ENCODE measurements at regions not wholly inside any gene's neighbourhood (a gene's known extent, or its start where the extent isn't known, plus 50 kb on each side); places are given as distances from the start of the nearest gene placed in this dataset.

DNA sequence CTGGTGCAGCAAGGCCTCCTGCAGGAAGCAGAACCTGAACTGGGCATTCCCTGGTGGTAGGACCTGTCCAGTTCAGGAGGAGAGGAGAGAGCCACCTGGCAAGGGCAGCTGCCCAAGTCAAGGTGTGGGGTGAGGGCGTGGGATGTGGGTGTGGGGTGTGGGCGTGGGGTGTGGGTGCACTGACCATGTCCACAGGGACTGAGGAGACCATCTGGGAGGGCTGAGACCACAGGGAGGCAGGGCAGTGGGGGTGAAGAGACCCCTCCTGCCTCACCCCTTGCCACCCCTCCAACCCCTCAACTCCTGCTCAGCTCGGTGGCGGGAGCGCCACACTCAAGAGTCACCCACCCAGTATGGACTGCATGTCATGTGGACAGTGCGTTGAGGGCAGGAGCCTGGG lies 117.9 kb downstream of the CPZ start:
- H3K4me3 ChIP-seq (ENCODE audit: low read depth, low read length, poor library complexity, severe bottlenecking): no peak overlapping the region
- no peaks in the 10 kb centered on the region for H3K4me1 ChIP-seq (ENCODE audit: insufficient read depth, low read length, poor library complexity, severe bottlenecking)
- H3K9me3 ChIP-seq (ENCODE audit: low read depth, low read length, poor library complexity, severe bottlenecking): peaks cover 11% of the 10 kb centered on the region
- no peaks in the 10 kb centered on the region for H3K36me3 ChIP-seq (ENCODE audit: insufficient read depth, low read length, poor library complexity, severe bottlenecking)
- H3K27me3 ChIP-seq (replicated peaks; ENCODE audit: insufficient read depth, low read depth, low read length, poor library complexity): peaks cover 30% of the 10 kb centered on the region
- DNase-seq (ENCODE audit: low spot score): no peak
- intact Hi-C loops (cut with micrococcal nuclease; ENCODE audit: unreplicated experiment): no loop called here
- ChIA-PET POLR2A (ENCODE audit: low non-redundant PET) (no interaction called here), CTCF (no interaction called here)
- no peak for TF ChIP-seq EZH2 (IDR thresholded peaks at IDR 0.05; ENCODE audit: borderline replicate concordance, low read depth, low read length, poor library complexity, severe bottlenecking)
- TF ChIP-seq, protein P1, sequence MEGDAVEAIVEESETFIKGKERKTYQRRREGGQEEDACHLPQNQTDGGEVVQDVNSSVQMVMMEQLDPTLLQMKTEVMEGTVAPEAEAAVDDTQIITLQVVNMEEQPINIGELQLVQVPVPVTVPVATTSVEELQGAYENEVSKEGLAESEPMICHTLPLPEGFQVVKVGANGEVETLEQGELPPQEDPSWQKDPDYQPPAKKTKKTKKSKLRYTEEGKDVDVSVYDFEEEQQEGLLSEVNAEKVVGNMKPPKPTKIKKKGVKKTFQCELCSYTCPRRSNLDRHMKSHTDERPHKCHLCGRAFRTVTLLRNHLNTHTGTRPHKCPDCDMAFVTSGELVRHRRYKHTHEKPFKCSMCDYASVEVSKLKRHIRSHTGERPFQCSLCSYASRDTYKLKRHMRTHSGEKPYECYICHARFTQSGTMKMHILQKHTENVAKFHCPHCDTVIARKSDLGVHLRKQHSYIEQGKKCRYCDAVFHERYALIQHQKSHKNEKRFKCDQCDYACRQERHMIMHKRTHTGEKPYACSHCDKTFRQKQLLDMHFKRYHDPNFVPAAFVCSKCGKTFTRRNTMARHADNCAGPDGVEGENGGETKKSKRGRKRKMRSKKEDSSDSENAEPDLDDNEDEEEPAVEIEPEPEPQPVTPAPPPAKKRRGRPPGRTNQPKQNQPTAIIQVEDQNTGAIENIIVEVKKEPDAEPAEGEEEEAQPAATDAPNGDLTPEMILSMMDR (conservative IDR thresholded peaks at IDR 0.05; ENCODE audit: low read depth, low read length): no peak
- no TSS peak for BruUV-seq (replicated peaks)
- no peak overlapping the region for H3K27ac ChIP-seq (ENCODE audit: low read depth, low read length, poor library complexity, severe bottlenecking)

DNA sequence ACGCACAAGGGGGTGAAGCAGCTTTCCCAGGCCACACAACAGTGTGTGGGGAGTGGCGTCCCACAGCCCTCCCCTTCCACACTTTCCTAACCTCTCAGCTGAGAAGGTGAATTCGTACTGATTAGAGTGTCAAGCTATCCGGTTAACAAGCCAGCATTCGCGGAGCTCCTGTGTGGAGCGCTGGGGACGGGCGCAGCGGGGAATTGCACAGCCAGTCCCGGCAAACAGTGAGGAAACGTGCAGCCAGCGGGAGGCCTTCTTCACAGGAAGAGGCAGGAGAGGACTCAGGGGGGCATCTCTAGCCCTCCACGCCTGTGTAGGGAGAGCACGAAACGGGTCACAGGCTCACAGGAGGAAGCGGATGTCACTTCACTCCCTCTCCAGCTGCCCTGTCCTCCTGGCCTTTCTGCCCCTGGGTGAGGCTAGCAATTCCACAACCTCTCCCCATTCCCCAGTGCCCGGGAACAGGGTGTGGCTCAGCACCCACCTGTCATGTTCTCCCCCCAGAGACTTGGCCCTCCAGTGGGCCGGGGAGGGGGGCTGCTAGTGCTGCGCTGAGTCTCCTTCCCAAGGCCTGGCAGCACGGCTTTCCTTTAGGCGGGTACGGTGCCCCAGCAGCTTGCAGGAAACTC lies 117.3 kb downstream of the CPZ start:
- BruUV-seq (replicated peaks): no TSS peak
- Histone ChIP-seq H3K4me1 (ENCODE audit: insufficient read depth, low read length, poor library complexity, severe bottlenecking) (no peaks in the 10 kb centered on the region), H3K36me3 (ENCODE audit: insufficient read depth, low read length, poor library complexity, severe bottlenecking) (no peaks in the 10 kb centered on the region), H3K27ac (ENCODE audit: low read depth, low read length, poor library complexity, severe bottlenecking) (no peak overlapping the region), H3K27me3 (replicated peaks; ENCODE audit: insufficient read depth, low read depth, low read length, poor library complexity) (peaks cover 31% of the 10 kb centered on the region), H3K4me3 (ENCODE audit: low read depth, low read length, poor library complexity, severe bottlenecking) (no peak overlapping the region), H3K9me3 (ENCODE audit: low read depth, low read length, poor library complexity, severe bottlenecking) (peaks cover 8% of the 10 kb centered on the region)
- no peak for TF ChIP-seq EZH2 (IDR thresholded peaks at IDR 0.05; ENCODE audit: borderline replicate concordance, low read depth, low read length, poor library complexity, severe bottlenecking)
- TF ChIP-seq, protein P1 (conservative IDR thresholded peaks at IDR 0.05; ENCODE audit: low read depth, low read length): no peak
- POLR2A ChIA-PET (ENCODE audit: low non-redundant PET): no interaction called here
- DNase-seq (ENCODE audit: low spot score): no peak
- CTCF ChIA-PET: no interaction called here
- intact Hi-C loops (cut with micrococcal nuclease; ENCODE audit: unreplicated experiment): no loop called here

DNA sequence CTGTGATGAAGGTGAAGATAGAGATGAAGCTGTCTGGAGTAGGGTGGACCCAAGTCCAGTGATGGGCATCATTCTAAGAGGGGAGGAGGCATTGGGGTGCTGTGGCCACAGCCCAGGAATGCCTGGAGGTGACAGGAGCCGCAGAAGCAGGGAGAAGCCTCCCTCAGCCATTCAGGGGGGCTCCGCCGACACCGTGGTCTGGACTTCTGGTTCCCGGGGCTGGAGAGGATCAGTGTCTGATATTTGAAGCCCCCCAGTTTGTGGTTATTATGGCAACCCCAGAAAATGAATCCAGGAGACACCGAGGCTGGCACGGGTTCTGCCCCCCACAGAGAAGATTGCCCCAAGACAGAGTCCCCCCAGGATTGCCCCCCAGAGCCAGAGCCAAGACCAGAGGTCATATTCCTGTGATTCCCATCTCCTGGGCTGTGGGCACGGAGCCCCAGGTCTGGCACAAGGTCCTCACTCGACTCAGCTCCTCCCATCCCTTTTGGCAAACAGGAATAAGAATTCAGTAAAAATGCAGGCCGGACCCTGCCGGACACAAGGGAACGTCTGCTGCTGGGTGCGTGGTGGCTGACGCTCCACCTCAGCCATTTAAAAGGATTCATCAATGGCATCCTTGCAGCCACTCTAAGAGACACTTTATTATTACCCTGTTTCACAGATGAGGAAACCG lies 116.6 kb downstream of the CPZ start:
- no peak for DNase-seq (ENCODE audit: low spot score)
- intact Hi-C loops (cut with micrococcal nuclease; ENCODE audit: unreplicated experiment): no loop called here
- POLR2A ChIA-PET (ENCODE audit: low non-redundant PET): no interaction called here
- CTCF ChIA-PET: no interaction called here
- Histone ChIP-seq H3K27me3 (replicated peaks; ENCODE audit: insufficient read depth, low read depth, low read length, poor library complexity) (peaks cover 38% of the 10 kb centered on the region), H3K4me3 (ENCODE audit: low read depth, low read length, poor library complexity, severe bottlenecking) (no peak overlapping the region), H3K36me3 (ENCODE audit: insufficient read depth, low read length, poor library complexity, severe bottlenecking) (no peaks in the 10 kb centered on the region), H3K9me3 (ENCODE audit: low read depth, low read length, poor library complexity, severe bottlenecking) (peaks cover 6% of the 10 kb centered on the region), H3K27ac (ENCODE audit: low read depth, low read length, poor library complexity, severe bottlenecking) (no peak overlapping the region), H3K4me1 (ENCODE audit: insufficient read depth, low read length, poor library complexity, severe bottlenecking) (no peaks in the 10 kb centered on the region)
- no peak for TF ChIP-seq EZH2 (IDR thresholded peaks at IDR 0.05; ENCODE audit: borderline replicate concordance, low read depth, low read length, poor library complexity, severe bottlenecking)
- TF ChIP-seq, protein P1 (conservative IDR thresholded peaks at IDR 0.05; ENCODE audit: low read depth, low read length): no peak
- no TSS peak for BruUV-seq (replicated peaks)

Measured in A673 (cell line).